GM21515 (cell line): ENCODE measurements at regions not wholly inside any gene's neighbourhood (a gene's known extent, or its start where the extent isn't known, plus 50 kb on each side); places are given as distances from the start of the nearest gene placed in this dataset.
"Not testable (repeated sequence)": the region's sequence is repeated elsewhere in the genome, so short reads cannot be mapped to it uniquely, and the experiment has no call there.

Experiments used
- ATAC-seq: cut with Tn5 transposase; IDR thresholded peaks from one replicate; pipeline ENCODE4 v1.9.1; 2021; ENCODE audit not compliant: unreplicated experiment

GRCh38 chr4:66750273-66750672 lies 795.0 kb downstream of the CENPC start:
- ATAC-seq: no peak

DNA sequence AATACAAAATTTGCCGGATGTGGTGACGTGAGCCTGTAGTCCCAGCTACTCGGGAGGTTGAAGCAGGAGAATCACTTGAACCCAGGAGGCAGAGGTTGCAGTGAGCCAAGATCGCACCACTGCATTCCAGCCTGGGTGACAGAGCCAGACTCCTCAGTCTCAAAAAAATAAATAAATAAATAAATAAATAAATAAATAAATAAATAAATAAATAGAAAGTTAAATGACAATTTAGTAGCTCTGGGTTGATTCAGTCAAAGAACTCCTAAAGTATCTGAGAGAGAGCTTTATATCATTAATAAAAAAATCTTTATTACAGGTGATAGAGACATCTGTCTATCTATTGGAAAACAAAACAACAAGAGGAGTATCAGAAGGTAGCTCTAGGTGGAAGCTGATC lies 798.4 kb downstream of the CENPC start:
- ATAC-seq: not testable (repeated sequence)

GRCh38 chr4:66741081-66741480 lies 804.2 kb downstream of the CENPC start:
- no peak for ATAC-seq

DNA sequence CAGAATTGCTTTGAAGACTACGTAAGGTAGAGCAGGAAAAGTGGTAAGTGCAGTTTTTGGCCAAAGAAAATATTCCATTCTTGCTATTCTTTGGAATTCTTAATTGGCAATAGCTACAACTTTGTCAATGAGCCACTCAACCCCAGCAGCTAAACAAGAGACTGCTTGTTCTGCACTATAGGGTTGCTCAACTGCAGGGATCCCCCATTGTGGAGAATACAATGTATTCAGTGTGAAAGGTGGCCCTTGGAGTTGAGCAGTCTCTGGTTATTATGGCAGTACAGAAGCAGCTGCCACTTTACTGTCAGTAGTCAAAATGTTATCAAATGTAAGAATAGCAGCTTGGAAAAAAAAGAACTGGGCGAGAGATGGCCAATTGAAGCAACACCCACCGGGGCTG lies 808.7 kb downstream of the CENPC start:
- ATAC-seq: no peak

DNA sequence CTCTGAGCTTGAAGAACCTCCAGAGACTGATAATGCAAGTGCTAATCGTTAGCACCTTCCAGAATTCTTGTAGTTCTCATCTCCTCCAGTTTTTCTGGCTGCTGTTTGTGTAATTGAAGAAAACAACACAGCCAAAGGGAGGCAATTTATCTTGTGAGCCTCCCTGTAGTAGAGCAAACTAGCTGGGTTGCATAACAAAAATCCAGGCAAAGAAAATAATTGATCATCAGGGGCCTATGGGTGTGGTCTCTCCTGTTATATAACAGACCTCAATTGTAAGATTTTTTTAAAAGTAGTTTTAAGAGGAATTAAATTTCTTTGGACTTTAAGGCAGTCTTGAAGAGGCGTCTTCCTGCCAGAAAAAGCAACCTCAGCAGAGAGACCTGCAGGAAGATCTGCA lies 817.0 kb downstream of the CENPC start:
- ATAC-seq: no peak

DNA sequence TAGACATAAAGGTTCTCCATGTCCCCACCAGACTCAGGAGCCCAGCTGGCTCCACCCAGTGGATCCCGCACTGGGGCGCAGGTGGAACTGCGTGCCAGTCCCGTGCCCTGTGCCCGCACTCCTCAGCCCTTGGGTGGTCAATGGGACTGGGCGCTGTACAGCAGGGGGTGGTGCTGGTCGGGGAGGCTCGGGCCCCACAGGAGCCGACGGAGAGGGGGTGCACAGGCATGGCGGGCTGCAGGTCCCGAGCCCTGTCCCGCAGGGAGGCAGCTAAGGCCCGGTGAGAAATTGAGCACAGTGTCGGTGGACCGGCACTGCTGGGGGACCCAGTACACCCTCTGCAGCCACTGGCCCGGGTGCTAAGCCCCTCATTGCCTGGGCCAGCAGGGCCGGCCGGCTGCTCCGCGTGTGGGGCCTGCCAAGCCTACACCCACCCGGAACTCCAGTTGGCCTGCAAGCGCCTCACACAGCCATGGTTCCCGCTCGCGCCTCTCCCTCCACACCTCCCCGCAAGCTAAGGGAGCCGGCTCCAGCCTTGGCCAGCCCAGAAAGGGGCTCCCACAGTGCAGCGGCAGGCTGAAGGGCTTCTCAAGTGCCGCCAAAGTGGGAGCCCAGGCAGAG lies 832.9 kb downstream of the CENPC start:
- not testable (repeated sequence) for ATAC-seq

- ATAC-seq: no peak
Measured at GRCh38 chr4:66704243-66704642, 841.1 kb downstream of the CENPC start.

DNA sequence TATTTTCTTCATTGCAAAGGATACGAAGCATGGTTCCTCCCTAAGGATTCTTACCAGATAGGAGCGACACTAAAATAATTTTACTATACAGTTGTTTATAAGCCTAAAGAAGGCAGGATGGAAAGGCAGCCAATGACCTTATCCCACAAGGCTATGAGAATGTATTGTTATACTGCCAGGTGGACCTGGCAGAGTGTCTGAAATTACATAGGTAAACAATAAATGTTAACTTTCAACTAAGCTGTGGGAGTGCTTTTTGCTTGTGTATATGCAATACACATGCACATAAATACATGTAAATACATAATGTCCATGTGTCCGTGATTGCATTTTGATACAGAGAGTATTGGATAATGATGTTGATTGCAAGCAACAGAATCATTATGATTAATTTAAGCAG lies 850.6 kb downstream of the CENPC start:
- ATAC-seq: no peak

GRCh38 chr4:66693694-66694093 lies 851.6 kb downstream of the CENPC start:
- no peak for ATAC-seq

DNA sequence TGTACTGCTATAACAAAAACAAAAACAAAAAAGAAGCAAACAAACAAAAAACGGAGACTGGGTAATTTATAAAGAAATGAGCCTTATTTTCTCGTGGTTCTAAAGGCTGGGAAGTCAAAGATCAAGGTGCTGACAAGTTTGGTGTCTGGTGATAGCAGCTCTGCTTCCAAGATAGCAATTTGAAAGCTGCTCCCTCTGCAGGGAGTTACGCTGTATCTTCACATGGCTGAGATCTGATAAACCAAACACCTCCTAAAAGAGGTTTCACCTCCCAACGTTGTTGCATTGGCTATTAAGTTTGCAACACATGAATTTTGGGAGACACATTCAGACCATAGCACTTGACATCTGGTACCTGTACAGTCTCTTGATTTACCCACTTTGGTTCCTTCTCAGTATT lies 854.2 kb downstream of the CENPC start:
- no peak for ATAC-seq

- no peak for ATAC-seq
Measured at GRCh38 chr4:66688674-66689073, 856.6 kb downstream of the CENPC start.

GRCh38 chr4:66687459-66687858 lies 857.8 kb downstream of the CENPC start:
- ATAC-seq: no peak

DNA sequence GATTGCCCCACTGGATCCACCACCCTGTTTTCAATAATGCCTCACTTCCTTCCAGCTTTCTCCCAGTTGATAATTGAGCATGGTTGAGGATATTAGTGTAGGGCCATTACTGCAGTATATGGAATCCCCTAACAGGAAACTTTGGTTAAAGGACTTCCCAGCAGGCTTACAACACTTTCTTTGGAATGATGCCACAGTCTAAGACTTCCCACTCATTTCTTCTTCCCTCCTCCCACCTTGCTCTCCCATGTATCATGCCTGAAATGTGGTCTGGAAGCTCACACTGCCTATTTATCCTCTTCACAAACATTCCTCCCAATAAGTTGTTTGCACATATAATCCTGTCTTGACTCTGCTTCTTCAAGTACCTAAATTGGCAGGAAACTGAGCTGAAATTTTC lies 863.3 kb downstream of the CENPC start:
- no peak for ATAC-seq

DNA sequence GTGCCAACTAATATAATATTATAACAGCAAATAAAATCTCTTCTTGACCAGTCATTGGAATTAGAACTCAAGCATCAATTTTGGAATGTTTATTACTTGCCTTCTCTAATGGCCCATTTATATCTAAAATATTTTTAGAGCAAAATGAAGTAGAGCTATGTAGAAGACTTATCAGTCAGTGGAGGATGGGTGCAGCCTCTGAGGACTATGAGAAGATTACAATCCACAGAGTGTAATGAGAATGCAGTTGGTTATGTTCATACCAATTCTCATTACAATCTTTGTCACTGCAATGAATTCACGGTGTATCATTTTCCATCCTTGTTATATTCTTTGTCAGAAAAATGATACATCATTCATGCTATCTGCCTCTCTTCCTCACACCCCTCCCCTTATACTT lies 878.1 kb downstream of the CENPC start:
- ATAC-seq: no peak

GRCh38 chr4:66662620-66663019 lies 882.7 kb downstream of the CENPC start:
- no peak for ATAC-seq

GRCh38 chr4:66658809-66659208 lies 886.5 kb downstream of the CENPC start:
- no peak for ATAC-seq

DNA sequence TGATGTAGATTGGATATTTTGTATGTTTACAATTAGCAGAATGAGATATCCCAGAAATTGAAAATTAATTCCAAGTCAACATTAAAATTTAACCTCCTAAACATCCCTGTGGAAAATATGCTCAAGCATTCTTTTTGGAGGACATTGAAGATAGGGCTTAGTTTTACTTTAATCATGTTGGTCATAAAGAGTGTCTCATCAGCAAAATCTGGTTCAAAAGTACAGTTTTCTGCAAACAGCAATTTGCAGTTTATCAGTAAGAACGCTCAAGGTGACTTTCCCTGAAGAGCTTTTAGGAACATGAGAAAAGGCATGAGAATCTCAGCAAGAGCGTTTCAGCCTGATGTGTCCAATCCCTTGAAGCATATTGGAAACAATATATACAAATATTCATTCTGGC lies 889.8 kb downstream of the CENPC start:
- no peak for ATAC-seq

- no peak for ATAC-seq
Measured at GRCh38 chr4:66653937-66654336, 891.4 kb downstream of the CENPC start.

DNA sequence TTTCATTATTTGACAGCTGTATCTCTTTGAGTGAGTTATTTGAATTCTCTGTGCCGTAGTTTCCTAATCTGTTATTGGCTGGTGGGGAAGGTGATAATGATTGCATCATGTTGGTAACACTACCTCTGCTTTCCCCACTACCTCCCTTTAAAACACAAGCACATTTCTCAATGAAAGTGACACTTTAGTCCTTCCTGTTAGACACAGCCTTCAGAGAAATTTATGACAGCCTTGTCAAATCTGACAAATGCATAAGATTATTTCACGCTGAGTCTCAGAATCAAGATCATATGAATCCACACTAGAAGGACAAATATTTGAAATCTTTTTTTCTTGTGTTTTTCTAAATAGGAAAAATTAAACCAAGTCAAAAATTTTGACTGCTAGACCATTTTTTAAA lies 896.1 kb downstream of the CENPC start:
- ATAC-seq: no peak

- ATAC-seq: no peak
Measured at GRCh38 chr4:66647926-66648325, 897.4 kb downstream of the CENPC start.

GRCh38 chr4:66647476-66647875 lies 897.8 kb downstream of the CENPC start:
- no peak for ATAC-seq

GRCh38 chr4:66640233-66640990 lies 904.9 kb downstream of the CENPC start:
- ATAC-seq: no peak

DNA sequence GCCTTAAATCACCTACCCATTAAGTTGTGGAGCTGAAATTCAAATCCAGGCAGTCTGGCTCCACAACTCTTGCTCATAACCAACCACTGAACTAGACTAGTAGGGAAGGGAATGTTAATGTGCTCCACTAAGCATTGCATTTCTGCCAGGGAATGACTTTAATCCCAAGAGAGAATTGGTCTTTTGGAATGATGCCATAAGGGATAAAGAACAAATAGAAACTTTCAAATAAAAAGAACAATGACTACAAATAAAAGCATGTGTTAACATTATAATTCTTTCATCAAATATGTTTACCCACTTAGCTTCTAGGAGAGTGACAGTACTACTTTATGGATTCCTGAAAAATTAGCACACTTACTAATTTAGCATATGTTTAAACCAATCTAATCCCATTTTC lies 905.9 kb downstream of the CENPC start:
- ATAC-seq: no peak
